ENCODE measurements at regions not wholly inside any gene's neighbourhood (a gene's known extent, or its start where the extent isn't known, plus 50 kb on each side); places are given as distances from the start of the nearest gene placed in this dataset.

DNA sequence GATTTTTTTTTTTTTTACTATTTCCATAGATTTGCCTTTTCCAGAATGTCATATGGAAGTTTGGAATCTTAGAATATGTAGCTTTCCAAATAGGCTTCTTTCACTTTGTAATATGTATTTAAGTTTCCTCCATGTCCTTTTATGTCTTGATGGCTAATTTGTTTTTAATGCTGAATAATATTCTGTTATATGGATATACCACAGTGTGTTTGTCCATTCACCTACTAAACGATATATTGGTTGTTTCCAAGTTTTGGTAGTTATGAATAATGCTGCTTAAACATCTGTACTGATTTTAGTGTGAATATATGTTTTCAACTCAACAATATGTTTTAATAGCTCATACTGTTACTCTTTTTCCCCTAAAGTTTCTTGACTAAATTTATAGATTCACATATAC, 669.8 kb upstream of the PCDH15 start:
- TF ChIP-seq POLR2AphosphoS5 (IDR thresholded peaks at IDR 0.05) (no peak), CTCF (IDR thresholded peaks at IDR 0.05; ENCODE audit: poor library complexity, severe bottlenecking) (no peak), EP300 (conservative IDR thresholded peaks at IDR 0.05; ENCODE audit: poor library complexity, severe bottlenecking) (no peak), EZH2 (IDR thresholded peaks at IDR 0.05; ENCODE audit: borderline replicate concordance, insufficient read depth, low read length, poor library complexity, severe bottlenecking) (no peak), TAF1 (IDR thresholded peaks at IDR 0.05; ENCODE audit: low read depth) (no peak), MXI1 (conservative IDR thresholded peaks at IDR 0.05; ENCODE audit: poor library complexity, severe bottlenecking) (no peak), SMC3 (conservative IDR thresholded peaks at IDR 0.05; ENCODE audit: poor library complexity) (no peak), RAD21 (conservative IDR thresholded peaks at IDR 0.05) (no peak)
- TF ChIP-seq, protein P1, sequence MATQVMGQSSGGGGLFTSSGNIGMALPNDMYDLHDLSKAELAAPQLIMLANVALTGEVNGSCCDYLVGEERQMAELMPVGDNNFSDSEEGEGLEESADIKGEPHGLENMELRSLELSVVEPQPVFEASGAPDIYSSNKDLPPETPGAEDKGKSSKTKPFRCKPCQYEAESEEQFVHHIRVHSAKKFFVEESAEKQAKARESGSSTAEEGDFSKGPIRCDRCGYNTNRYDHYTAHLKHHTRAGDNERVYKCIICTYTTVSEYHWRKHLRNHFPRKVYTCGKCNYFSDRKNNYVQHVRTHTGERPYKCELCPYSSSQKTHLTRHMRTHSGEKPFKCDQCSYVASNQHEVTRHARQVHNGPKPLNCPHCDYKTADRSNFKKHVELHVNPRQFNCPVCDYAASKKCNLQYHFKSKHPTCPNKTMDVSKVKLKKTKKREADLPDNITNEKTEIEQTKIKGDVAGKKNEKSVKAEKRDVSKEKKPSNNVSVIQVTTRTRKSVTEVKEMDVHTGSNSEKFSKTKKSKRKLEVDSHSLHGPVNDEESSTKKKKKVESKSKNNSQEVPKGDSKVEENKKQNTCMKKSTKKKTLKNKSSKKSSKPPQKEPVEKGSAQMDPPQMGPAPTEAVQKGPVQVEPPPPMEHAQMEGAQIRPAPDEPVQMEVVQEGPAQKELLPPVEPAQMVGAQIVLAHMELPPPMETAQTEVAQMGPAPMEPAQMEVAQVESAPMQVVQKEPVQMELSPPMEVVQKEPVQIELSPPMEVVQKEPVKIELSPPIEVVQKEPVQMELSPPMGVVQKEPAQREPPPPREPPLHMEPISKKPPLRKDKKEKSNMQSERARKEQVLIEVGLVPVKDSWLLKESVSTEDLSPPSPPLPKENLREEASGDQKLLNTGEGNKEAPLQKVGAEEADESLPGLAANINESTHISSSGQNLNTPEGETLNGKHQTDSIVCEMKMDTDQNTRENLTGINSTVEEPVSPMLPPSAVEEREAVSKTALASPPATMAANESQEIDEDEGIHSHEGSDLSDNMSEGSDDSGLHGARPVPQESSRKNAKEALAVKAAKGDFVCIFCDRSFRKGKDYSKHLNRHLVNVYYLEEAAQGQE (IDR thresholded peaks at IDR 0.05; ENCODE audit: borderline replicate concordance) = no peak

Data from neural cell (in vitro differentiated cells).